H1 (cell line): ENCODE measurements at regions not wholly inside any gene's neighbourhood (a gene's known extent, or its start where the extent isn't known, plus 50 kb on each side); places are given as distances from the start of the nearest gene placed in this dataset.

Experiments
- CTCF ChIA-PET: fragments of 300-600 bp; sonication (Branson Sonifier 250); formaldehyde crosslinking; loops from one replicate; lab custom pipeline; 2021; ENCODE audit not compliant: partially characterized antibody; lab: Charles Lee
- POLR2A ChIA-PET: fragments of 300-600 bp; sonication (Branson Sonifier 250); formaldehyde crosslinking; loops from one replicate; lab custom pipeline; 2021; ENCODE audit warnings: inconsistent platforms; ENCODE audit not compliant: partially characterized antibody; lab: Charles Lee
- DNase-seq, 2 experiments: peaks; one replicate each; pipeline versions ENCODE4 v3.0.0 to v3.0.0-alpha.2; 2010 to 2022; ENCODE audit warnings: low spot score in 2 of 2, low read depth in 1 of 2, mixed read lengths in 1 of 2
- FAIRE-seq: peaks from 2 replicates; lab custom pipeline; 2011; peaks lifted over from hg19 to GRCh38; lab: Jason Lieb, UNC
- H2AFZ ChIP-seq: 2 replicates; pipeline ENCODE4 v1.8.1; 2012; ENCODE audit warnings: low read length, inconsistent platforms
- H2AK5ac ChIP-seq: 2 replicates; pipeline ENCODE4 v1.6.1; 2013; ENCODE audit warnings: low read depth, low read length
- H2BK120ac ChIP-seq: replicated peaks from 2 replicates; pipeline ENCODE3; 2013; ENCODE audit warnings: low read depth, low read length, inconsistent platforms
- H2BK12ac ChIP-seq: 2 replicates; pipeline ENCODE4 v1.6.1; 2013; ENCODE audit warnings: low read depth, low read length
- H2BK15ac ChIP-seq: 2 replicates; pipeline ENCODE4 v1.6.1; 2013; ENCODE audit warnings: low read length
- H2BK20ac ChIP-seq: 2 replicates; pipeline ENCODE4 v1.6.1; 2013; ENCODE audit warnings: low read length
- H2BK5ac ChIP-seq: 2 replicates; pipeline ENCODE4 v1.6.1; 2013; ENCODE audit warnings: low read depth, low read length
- H3K14ac ChIP-seq: 2 replicates; pipeline ENCODE4 v1.6.1; 2013; ENCODE audit warnings: inconsistent platforms; ENCODE audit not compliant: insufficient read length
- H3K18ac ChIP-seq: 2 replicates; pipeline ENCODE4 v1.6.1; 2013; ENCODE audit warnings: low read length; ENCODE audit errors: extremely low read depth
- H3K23ac ChIP-seq: 2 replicates; pipeline ENCODE4 v1.6.1; 2013; ENCODE audit warnings: inconsistent platforms; ENCODE audit not compliant: insufficient read length
- H3K23me2 ChIP-seq: 2 replicates; pipeline ENCODE4 v1.6.1; 2013; ENCODE audit warnings: low read depth, low read length
- H3K27ac ChIP-seq: 2 replicates; pipeline ENCODE4 v1.6.1; 2011; ENCODE audit warnings: low read depth, low read length, inconsistent platforms
- H3K27me3 ChIP-seq, 4 experiments: replicated peaks in 1 of 4; 1 replicate in 1 of 4; 2 replicates in 3 of 4; pipeline versions ENCODE4 v1.6.1 to v1.8.1; 2011 to 2013; ENCODE audit warnings: low read length in 3 of 4, mild to moderate bottlenecking in 3 of 4, inconsistent platforms in 2 of 4, mixed read lengths in 2 of 4, moderate library complexity in 1 of 4; ENCODE audit not compliant: control insufficient read depth in 3 of 4, insufficient read depth in 3 of 4; ENCODE audit errors: extremely low read depth in 1 of 4
- H3K36me3 ChIP-seq, 4 experiments: 2 replicates each; pipeline versions ENCODE4 v1.6.1 to v1.8.1; 2011 to 2013; ENCODE audit warnings: mild to moderate bottlenecking in 4 of 4, low read length in 3 of 4, moderate library complexity in 2 of 4, control low read depth in 1 of 4, inconsistent platforms in 1 of 4; ENCODE audit not compliant: insufficient read depth in 4 of 4, control insufficient read depth in 2 of 4
- H3K4ac ChIP-seq: replicated peaks from 2 replicates; pipeline ENCODE3; 2013; ENCODE audit warnings: low read length, low read depth, mixed read lengths, inconsistent platforms; ENCODE audit not compliant: insufficient read length
- H3K4me1 ChIP-seq, 4 experiments: replicated peaks in 1 of 4; 1 replicate in 1 of 4; 2 replicates in 3 of 4; pipeline versions ENCODE4 v1.6.1 to v1.8.1; 2011 to 2013; ENCODE audit warnings: low read length in 3 of 4, inconsistent platforms in 2 of 4, mixed read lengths in 1 of 4; ENCODE audit not compliant: insufficient read depth in 4 of 4, control insufficient read depth in 3 of 4
- H3K4me2 ChIP-seq, 2 experiments: 2 replicates each; pipeline versions ENCODE4 v1.6.1 to v1.8.1; 2011 to 2013; ENCODE audit warnings: low read depth in 2 of 2, low read length in 2 of 2, control low read depth in 1 of 2, inconsistent platforms in 1 of 2, mild to moderate bottlenecking in 1 of 2; ENCODE audit not compliant: insufficient read depth in 1 of 2
- H3K4me3 ChIP-seq, 4 experiments: fragments of 200-600, 300-600 bp in 1 of 4; sonication (generic), shearing (Covaris generic), sonication (Bioruptor Twin) in 1 of 4; 2 replicates each; pipeline versions ENCODE4 v1.5.1 to v1.8.1; 2011 to 2016; ENCODE audit warnings: low read length in 4 of 4, low read depth in 3 of 4, control low read depth in 2 of 4, inconsistent platforms in 2 of 4, mild to moderate bottlenecking in 2 of 4, mixed read lengths in 1 of 4, moderate library complexity in 1 of 4; ENCODE audit not compliant: insufficient read depth in 2 of 4; ENCODE audit errors: extremely low read depth in 1 of 4
- H3K56ac ChIP-seq: replicated peaks from 2 replicates; pipeline ENCODE3; 2013; ENCODE audit warnings: low read depth, mild to moderate bottlenecking, mixed read lengths, low read length, inconsistent platforms; ENCODE audit not compliant: insufficient read length
- H3K79me1 ChIP-seq: 2 replicates; pipeline ENCODE4 v1.6.1; 2013; ENCODE audit warnings: low read depth, low read length, control low read depth
- H3K79me2 ChIP-seq, 2 experiments: 2 replicates each; pipeline versions ENCODE4 v1.6.1 to v1.8.1; 2012 to 2013; ENCODE audit warnings: low read length in 2 of 2, mild to moderate bottlenecking in 2 of 2, inconsistent platforms in 1 of 2; ENCODE audit not compliant: insufficient read depth in 2 of 2, control insufficient read depth in 1 of 2
- H3K9ac ChIP-seq, 4 experiments: replicated peaks in 1 of 4; 1 replicate in 1 of 4; 2 replicates in 3 of 4; pipeline versions ENCODE4 v1.6.1 to v1.8.1; 2011 to 2013; ENCODE audit warnings: low read depth in 3 of 4, low read length in 3 of 4, control low read depth in 2 of 4, mild to moderate bottlenecking in 2 of 4, moderate library complexity in 2 of 4, inconsistent platforms in 1 of 4; ENCODE audit errors: extremely low read depth in 1 of 4
- H3K9me3 ChIP-seq, 2 experiments: 2 replicates each; pipeline versions ENCODE4 v1.6.1 to v1.8.1; 2012 to 2013; ENCODE audit warnings: mild to moderate bottlenecking in 2 of 2, moderate library complexity in 2 of 2, control low read depth in 1 of 2, inconsistent platforms in 1 of 2, low read depth in 1 of 2, low read length in 1 of 2, mixed read lengths in 1 of 2; ENCODE audit not compliant: insufficient read depth in 2 of 2
- H4K20me1 ChIP-seq, 2 experiments: replicated peaks in 1 of 2; 2 replicates each; pipeline versions ENCODE3 to v1.8.1; 2011 to 2013; ENCODE audit warnings: inconsistent platforms in 2 of 2, low read length in 2 of 2, mild to moderate bottlenecking in 1 of 2; ENCODE audit not compliant: insufficient read depth in 2 of 2, control insufficient read depth in 1 of 2
- H4K5ac ChIP-seq: 2 replicates; pipeline ENCODE4 v1.6.1; 2013; ENCODE audit warnings: low read length, low read depth, mixed read lengths, inconsistent platforms; ENCODE audit not compliant: insufficient read length
- H4K8ac ChIP-seq: 2 replicates; pipeline ENCODE4 v1.8.0; 2013; ENCODE audit warnings: mild to moderate bottlenecking, moderate library complexity, low read length, inconsistent platforms; ENCODE audit not compliant: insufficient read depth; ENCODE audit errors: extremely low read depth
- H4K91ac ChIP-seq: replicated peaks from 2 replicates; pipeline ENCODE3; 2013; ENCODE audit warnings: low read length, mixed read lengths, inconsistent platforms; ENCODE audit not compliant: insufficient read length
- EGR1 ChIP-seq: IDR thresholded peaks from 2 replicates; pipeline ENCODE4 v1.6.1; 2011; ENCODE audit warnings: low read depth, low read length, borderline replicate concordance
- FOSL1 ChIP-seq: IDR thresholded peaks from 2 replicates; pipeline ENCODE4 v1.6.1; 2011; ENCODE audit warnings: mild to moderate bottlenecking, low read depth, low read length, moderate library complexity; ENCODE audit not compliant: insufficient read depth
- GTF2F1 ChIP-seq: IDR thresholded peaks from 2 replicates; pipeline ENCODE4 v1.6.1; 2012; ENCODE audit warnings: low read depth, low read length, improper control_type of control experiment, borderline replicate concordance
- HDAC6 ChIP-seq: IDR thresholded peaks from one replicate; pipeline ENCODE4 v1.7.1; 2012; ENCODE audit warnings: low read depth, mild to moderate bottlenecking, inconsistent platforms, low read length, moderate library complexity
- RXRA ChIP-seq: IDR thresholded peaks from 2 replicates; pipeline ENCODE4 v1.6.1; 2011; ENCODE audit warnings: low read depth, mild to moderate bottlenecking, low read length, moderate library complexity; ENCODE audit not compliant: insufficient read depth
- SIX5 ChIP-seq: IDR thresholded peaks from 2 replicates; pipeline ENCODE4 v1.6.1; 2011; ENCODE audit warnings: mild to moderate bottlenecking, low read depth, low read length
- SP2 ChIP-seq: IDR thresholded peaks from 2 replicates; pipeline ENCODE4 v1.6.1; 2012; ENCODE audit warnings: mild to moderate bottlenecking, low read length, inconsistent platforms
- SUZ12 ChIP-seq: fragments of 200-600 bp; sonication (generic); IDR thresholded peaks from 2 replicates; pipeline ENCODE4 v1.6.1; 2012; ENCODE audit warnings: mild to moderate bottlenecking, inconsistent platforms, low read length, moderate library complexity, mixed read lengths
- TAF1 ChIP-seq: IDR thresholded peaks from 2 replicates; pipeline ENCODE4 v1.6.1; 2011; ENCODE audit warnings: mild to moderate bottlenecking, low read depth, low read length
- TAF7 ChIP-seq: optimal IDR thresholded peaks from 2 replicates; pipeline ENCODE3; 2011; ENCODE audit warnings: low read depth, mild to moderate bottlenecking, inconsistent platforms, low read length, moderate library complexity, borderline replicate concordance
- TBP ChIP-seq: IDR thresholded peaks from 2 replicates; pipeline ENCODE4 v1.6.1; 2011; ENCODE audit warnings: low read depth, low read length, improper control_type of control experiment
- TEAD4 ChIP-seq: IDR thresholded peaks from 2 replicates; pipeline ENCODE4 v1.6.1; 2012; ENCODE audit warnings: low read depth, low read length, inconsistent platforms, mixed read lengths
- ZNF274 ChIP-seq: IDR thresholded peaks from 2 replicates; pipeline ENCODE4 v1.7.0; 2012; ENCODE audit warnings: low read length, borderline replicate concordance; ENCODE audit errors: extremely low read depth
- WGBS, 2 experiments: shearing (Covaris generic) in 1 of 2; methylation state at CpG; one replicate each; pipeline versions ENCODE4 v1.1.6 to v1.1.7; 2013 to 2015; ENCODE audit warnings: low lambda C conversion rate in 2 of 2, mixed read lengths in 2 of 2, inconsistent platforms in 1 of 2, low coverage in 1 of 2, missing lambda C conversion rate in 1 of 2; ENCODE audit not compliant: insufficient replicate concordance in 2 of 2, insufficient coverage in 1 of 2, insufficient read length in 1 of 2; ENCODE audit errors: extremely low coverage in 1 of 2, missing lambda C conversion rate in 1 of 2; 5-methylcytosine and 5-hydroxymethylcytosine counted together
- TF ChIP-seq, protein P1 (sequence below): IDR thresholded peaks from 2 replicates; pipeline ENCODE4 v1.6.1; 2011; ENCODE audit warnings: low read depth, mild to moderate bottlenecking, low read length; ENCODE audit not compliant: insufficient read depth
- TF ChIP-seq, protein P2 (sequence below): IDR thresholded peaks from 2 replicates; pipeline ENCODE4 v1.6.1; 2012; ENCODE audit warnings: inconsistent platforms

DNA sequence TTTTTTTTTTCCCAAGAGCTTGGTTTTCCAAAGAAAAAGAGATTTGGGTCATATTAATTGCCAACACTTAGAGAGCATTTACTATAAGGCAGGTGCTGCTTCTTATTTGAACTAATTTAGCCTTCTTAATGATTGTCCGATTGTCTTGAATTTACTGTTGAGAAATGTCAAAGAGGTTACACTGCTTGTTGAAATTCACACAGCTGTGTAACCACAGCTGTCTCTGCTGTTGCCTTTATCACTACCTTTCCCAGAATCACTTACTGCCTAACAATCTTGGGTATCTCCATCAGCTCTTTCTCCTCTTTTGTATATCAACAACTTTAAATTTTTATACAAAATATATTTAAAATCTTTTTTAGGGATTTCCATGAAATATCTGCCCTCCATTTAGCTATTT lies 115.6 kb downstream of the UCHL5 start:
- DNase-seq: no peak
- no peak for TF ChIP-seq HDAC6
- TF ChIP-seq, protein P1, sequence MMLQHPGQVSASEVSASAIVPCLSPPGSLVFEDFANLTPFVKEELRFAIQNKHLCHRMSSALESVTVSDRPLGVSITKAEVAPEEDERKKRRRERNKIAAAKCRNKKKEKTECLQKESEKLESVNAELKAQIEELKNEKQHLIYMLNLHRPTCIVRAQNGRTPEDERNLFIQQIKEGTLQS: no peak
- no peak for TF ChIP-seq TAF7
- TF ChIP-seq TBP: no peak
- no peak for TF ChIP-seq SUZ12
- no peak for TF ChIP-seq GTF2F1
- TF ChIP-seq SP2: no peak
- no peak for TF ChIP-seq TEAD4
- no peak for TF ChIP-seq EGR1
- no peak for TF ChIP-seq TAF1
- TF ChIP-seq ZNF274: no peak
- no peak for TF ChIP-seq RXRA
- TF ChIP-seq, protein P2, sequence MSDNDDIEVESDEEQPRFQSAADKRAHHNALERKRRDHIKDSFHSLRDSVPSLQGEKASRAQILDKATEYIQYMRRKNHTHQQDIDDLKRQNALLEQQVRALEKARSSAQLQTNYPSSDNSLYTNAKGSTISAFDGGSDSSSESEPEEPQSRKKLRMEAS: no peak
- TF ChIP-seq SIX5: no peak
- TF ChIP-seq FOSL1: no peak

More for the DNA sequence above, 115.6 kb downstream of the UCHL5 start:
- FAIRE-seq: no peak
- no peak overlapping the region for H2BK12ac ChIP-seq
- no peak overlapping the region for H2AK5ac ChIP-seq
- no peak overlapping the region for H3K4ac ChIP-seq
- no peaks in the 10 kb centered on the region for H3K36me3 ChIP-seq
- H3K18ac ChIP-seq: no peak overlapping the region
- H3K9me3 ChIP-seq: no peaks in the 10 kb centered on the region
- H3K9ac ChIP-seq: no peak overlapping the region
- CTCF ChIA-PET: interaction anchor here (1.2 to 1.4 kb wide), 2 partner anchors 11 to 14 kb away, joined by 3 to 4 read pairs; no protein-coding TSS in a partner anchor
- no peaks in the 10 kb centered on the region for H3K27me3 ChIP-seq
- no peak overlapping the region for H3K27ac ChIP-seq
- H3K79me2 ChIP-seq: no peaks in the 10 kb centered on the region
- no peaks in the 10 kb centered on the region for H3K4me1 ChIP-seq
- H3K14ac ChIP-seq: no peak overlapping the region
- no peak overlapping the region for H4K8ac ChIP-seq
- H2BK120ac ChIP-seq: no peak overlapping the region
- WGBS, 2 experiments: 85% methylated on average over 1 of the region's 1 CpG; no CpG with 5 or more reads in 1 of the 2 experiments
- H4K20me1 ChIP-seq: no peaks in the 10 kb centered on the region
- no peak overlapping the region for H2BK5ac ChIP-seq
- no peak overlapping the region for H3K56ac ChIP-seq
- H4K91ac ChIP-seq: no peak overlapping the region
- H3K4me3 ChIP-seq: no peak overlapping the region
- H2BK15ac ChIP-seq: no peak overlapping the region
- no peak overlapping the region for H3K23ac ChIP-seq
- H2BK20ac ChIP-seq: no peak overlapping the region
- H2AFZ ChIP-seq: no peak overlapping the region
- POLR2A ChIA-PET: no interaction called here
- H4K5ac ChIP-seq: no peak overlapping the region
- H3K79me1 ChIP-seq: no peaks in the 10 kb centered on the region
- no peak overlapping the region for H3K4me2 ChIP-seq
- H3K23me2 ChIP-seq: no peaks in the 10 kb centered on the region; the same call in 1 of the 2 replicates
